ENCODE measurements at regions not wholly inside any gene's neighbourhood (a gene's known extent, or its start where the extent isn't known, plus 50 kb on each side); places are given as distances from the start of the nearest gene placed in this dataset.

DNA sequence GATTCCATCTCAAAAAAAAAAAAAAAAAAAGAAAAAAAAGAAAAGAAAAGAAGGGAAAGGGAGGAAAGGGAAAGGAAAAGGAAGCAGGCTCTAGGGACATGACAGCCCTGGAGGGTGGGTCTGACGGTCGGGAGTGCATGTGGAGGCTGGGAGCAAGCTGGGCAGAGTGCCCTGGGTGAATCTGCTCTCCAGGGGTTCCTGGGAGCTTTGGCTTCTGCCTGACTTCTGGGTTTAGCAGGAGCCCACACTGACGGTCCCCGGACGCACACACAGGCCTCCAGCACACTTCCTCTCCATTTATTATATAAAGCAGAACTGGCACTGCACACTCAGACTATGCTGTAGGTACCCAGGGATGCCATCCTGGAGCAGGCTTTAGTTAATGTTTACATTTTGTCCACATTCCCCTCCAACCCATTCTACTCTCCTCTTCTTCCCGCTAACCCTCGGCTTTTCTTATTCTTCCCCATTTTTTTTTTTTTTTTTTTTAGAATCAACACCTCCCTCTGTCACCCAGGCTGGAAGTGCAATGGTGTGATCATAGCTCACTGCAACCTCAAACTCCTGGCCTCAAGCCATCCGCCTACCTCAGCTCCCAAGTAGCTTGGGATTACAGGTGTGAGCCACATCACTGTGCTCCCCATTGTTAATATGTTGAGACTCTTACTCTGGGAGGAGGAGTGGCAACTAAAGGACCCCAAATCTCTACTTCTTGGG, 151.1 kb upstream of the SLC1A4 start:
- peak overlapping the region; percentile 77 for H3K27ac ChIP-seq
- no peaks in the 10 kb centered on the region for H3K27me3 ChIP-seq
- H3K36me3 ChIP-seq, result no peaks in the 10 kb centered on the region
- peaks cover 54% of the 10 kb centered on the region for H3K4me1 ChIP-seq
- H3K4me3 ChIP-seq, result no peak overlapping the region
- no peak for TF ChIP-seq POLR2AphosphoS5 (IDR thresholded peaks at IDR 0.05; ENCODE audit: insufficient read depth in 1 of 2, low read depth in 1 of 2)
- H3K9me3 ChIP-seq, result no peaks in the 10 kb centered on the region
- intact Hi-C loops (cut with DNase I), result loop anchor here (10.0 kb wide), 1 partner anchor 53 kb away; no protein-coding TSS in a partner anchor
- no peak for DNase-seq (ENCODE audit: extremely low spot score in 2 of 2)

DNA sequence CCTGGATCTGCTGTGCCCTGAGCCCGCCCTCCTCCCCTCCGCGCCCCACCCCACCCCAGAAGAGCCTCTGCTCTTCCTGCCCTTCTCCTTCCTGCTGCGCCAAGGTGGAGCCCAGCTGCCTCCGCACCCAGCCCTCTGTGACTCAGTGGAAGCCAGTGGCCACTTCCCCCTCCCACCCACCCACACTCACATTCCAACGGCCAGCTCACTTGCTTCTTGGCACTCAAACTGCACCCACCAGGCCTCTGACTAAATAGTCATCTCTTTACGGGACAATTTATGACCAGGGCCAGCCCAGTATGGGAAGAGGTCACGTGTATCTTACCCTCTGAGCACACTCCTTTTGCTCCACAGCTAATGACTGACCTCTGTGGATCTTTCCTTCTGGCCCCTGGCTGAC, 150.4 kb upstream of the SLC1A4 start:
- H3K4me3 ChIP-seq, result no peak overlapping the region
- TF ChIP-seq CTCF (IDR thresholded peaks at IDR 0.05) (no peak), POLR2A (IDR thresholded peaks at IDR 0.05) (no peak), POLR2AphosphoS5 (IDR thresholded peaks at IDR 0.05; ENCODE audit: insufficient read depth in 1 of 2, low read depth in 1 of 2) (no peak)
- intact Hi-C loops (cut with DNase I), result loop anchor here (10.0 kb wide), 1 partner anchor 54 kb away; no protein-coding TSS in a partner anchor
- H3K9me3 ChIP-seq, result no peaks in the 10 kb centered on the region
- peaks cover 54% of the 10 kb centered on the region for H3K4me1 ChIP-seq
- H3K27ac ChIP-seq, result peak overlapping the region; percentile 77
- H3K27me3 ChIP-seq, result no peaks in the 10 kb centered on the region
- H3K36me3 ChIP-seq, result no peaks in the 10 kb centered on the region
- DNase-seq (ENCODE audit: extremely low spot score in 2 of 2), result no peak

GRCh38 chr2:64839844-64840243, 149.4 kb upstream of the SLC1A4 start:
- Histone ChIP-seq H3K4me3 (no peak overlapping the region), H3K27ac (peak overlapping the region; percentile 77), H3K36me3 (no peaks in the 10 kb centered on the region), H3K9me3 (no peaks in the 10 kb centered on the region), H3K4me1 (peaks cover 54% of the 10 kb centered on the region), H3K27me3 (no peaks in the 10 kb centered on the region)
- intact Hi-C loops (cut with DNase I), result loop anchor here (10.0 kb wide), 1 partner anchor 55 kb away; no protein-coding TSS in a partner anchor
- no peak for DNase-seq (ENCODE audit: extremely low spot score in 2 of 2)
- TF ChIP-seq POLR2A (IDR thresholded peaks at IDR 0.05) (no peak), CTCF (IDR thresholded peaks at IDR 0.05) (no peak), POLR2AphosphoS5 (IDR thresholded peaks at IDR 0.05; ENCODE audit: insufficient read depth in 1 of 2, low read depth in 1 of 2) (no peak)

GRCh38 chr2:64840426-64840881, 148.7 kb upstream of the SLC1A4 start:
- H3K4me1 ChIP-seq, result peaks cover 54% of the 10 kb centered on the region
- no peak overlapping the region for H3K4me3 ChIP-seq
- H3K9me3 ChIP-seq, result no peaks in the 10 kb centered on the region
- no peaks in the 10 kb centered on the region for H3K36me3 ChIP-seq
- H3K27ac ChIP-seq, result peak overlapping the region; percentile 77
- peak; percentile 23 to 57 for TF ChIP-seq POLR2AphosphoS5 (IDR thresholded peaks at IDR 0.05; ENCODE audit: insufficient read depth in 1 of 2, low read depth in 1 of 2)
- no peak for TF ChIP-seq CTCF (IDR thresholded peaks at IDR 0.05)
- intact Hi-C loops (cut with DNase I), result no loop called here
- DNase-seq (ENCODE audit: extremely low spot score in 2 of 2), result no peak
- H3K27me3 ChIP-seq, result no peaks in the 10 kb centered on the region

DNA sequence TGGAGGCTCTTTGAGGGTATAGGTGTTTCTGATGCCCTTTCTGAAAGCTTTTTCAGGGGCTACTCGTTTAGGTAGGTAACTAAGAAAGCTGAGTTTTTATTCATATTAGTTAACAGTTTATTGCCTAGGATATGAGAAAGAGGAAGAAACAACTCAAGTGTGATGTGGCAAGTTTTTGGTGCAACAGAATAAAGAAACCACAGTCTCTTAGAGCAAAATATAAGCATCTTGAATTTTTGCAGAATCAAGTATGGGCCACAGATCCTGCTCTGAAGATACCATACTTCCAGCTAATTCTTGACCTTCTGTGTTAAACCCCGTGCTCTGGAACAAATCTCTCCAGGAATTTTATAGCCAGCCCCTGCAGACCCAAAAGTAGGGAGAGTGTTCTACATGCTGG, 147.7 kb upstream of the SLC1A4 start:
- no peak for DNase-seq (ENCODE audit: extremely low spot score in 2 of 2)
- Histone ChIP-seq H3K4me1 (peaks cover 48% of the 10 kb centered on the region), H3K9me3 (no peaks in the 10 kb centered on the region), H3K27me3 (no peaks in the 10 kb centered on the region), H3K27ac (peak overlapping the region; percentile 77), H3K4me3 (no peak overlapping the region), H3K36me3 (no peaks in the 10 kb centered on the region)
- no peak for TF ChIP-seq POLR2AphosphoS5 (IDR thresholded peaks at IDR 0.05; ENCODE audit: insufficient read depth in 1 of 2, low read depth in 1 of 2)
- TF ChIP-seq POLR2A (IDR thresholded peaks at IDR 0.05), result no peak
- no peak for TF ChIP-seq CTCF (IDR thresholded peaks at IDR 0.05)
- intact Hi-C loops (cut with DNase I), result no loop called here
